Activated naive CD8-positive, alpha-beta T cell treated with anti-CD3 and anti-CD28 coated beads, Interleukin-2, amount 50 U/mL, for 24 hours (primary cell): ENCODE measurements at regions not wholly inside any gene's neighbourhood (a gene's known extent, or its start where the extent isn't known, plus 50 kb on each side); places are given as distances from the start of the nearest gene placed in this dataset.

Experiments used
- ATAC-seq: fragments of 150-1000 bp; cut with Tn5 transposase; one replicate; pipeline ENCODE4 v1.10.0; 2021
- DNase-seq: peaks from one replicate; pipeline ENCODE4 v3.0.0; 2021
- H3K27ac Mint-ChIP-seq: one replicate; pipeline ENCODE4 v1.8.0; 2021; ENCODE audit warnings: mild to moderate bottlenecking, mixed read lengths
- H3K27me3 Mint-ChIP-seq: one replicate; pipeline ENCODE4 v1.8.0; 2021; ENCODE audit warnings: mixed read lengths
- H3K36me3 Mint-ChIP-seq: one replicate; pipeline ENCODE4 v1.8.0; 2021; ENCODE audit warnings: low read depth, mixed read lengths
- H3K4me1 Mint-ChIP-seq: one replicate; pipeline ENCODE4 v1.8.0; 2021; ENCODE audit warnings: mixed read lengths
- H3K4me3 Mint-ChIP-seq: one replicate; pipeline ENCODE4 v1.8.0; 2021; ENCODE audit warnings: mild to moderate bottlenecking, moderate library complexity, mixed read lengths
- H3K9me3 Mint-ChIP-seq: one replicate; pipeline ENCODE4 v1.8.0; 2021; ENCODE audit warnings: mixed read lengths

DNA sequence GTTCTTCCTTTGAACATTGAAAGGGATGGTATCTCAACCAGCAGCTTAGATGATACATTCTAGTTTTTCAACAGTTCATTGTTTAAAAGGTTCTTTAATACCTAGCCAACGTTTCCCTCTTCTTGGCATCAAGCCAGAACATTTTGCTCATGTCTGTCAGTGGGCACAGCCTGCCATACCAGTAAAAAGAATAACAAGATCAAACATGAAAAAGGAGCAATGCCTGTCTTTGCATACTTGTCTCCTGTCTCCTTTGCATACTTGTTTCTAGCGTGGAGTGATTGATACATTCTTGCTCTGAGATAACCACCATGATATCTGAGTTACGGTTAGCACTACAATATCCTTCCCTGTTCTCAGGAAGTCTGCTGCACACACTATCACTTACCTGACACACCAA, 248.6 kb upstream of the DAPK1 start:
- Mint-ChIP-seq H3K27ac (no peak overlapping the region), H3K9me3 (peaks cover 3% of the 10 kb centered on the region)
- ATAC-seq, result no peak

GRCh38 chr9:87250205-87250604, 247.5 kb upstream of the DAPK1 start:
- Mint-ChIP-seq H3K9me3 (peaks cover 3% of the 10 kb centered on the region), H3K4me3 (no peak overlapping the region), H3K27me3 (peaks cover 6% of the 10 kb centered on the region), H3K4me1 (no peaks in the 10 kb centered on the region), H3K27ac (no peak overlapping the region), H3K36me3 (no peaks in the 10 kb centered on the region)
- no peak for DNase-seq
- no peak for ATAC-seq

More for the DNA sequence above, 248.6 kb upstream of the DAPK1 start:
- Mint-ChIP-seq H3K4me1 (no peaks in the 10 kb centered on the region), H3K36me3 (no peaks in the 10 kb centered on the region), H3K27me3 (peaks cover 8% of the 10 kb centered on the region), H3K4me3 (no peak overlapping the region)
- DNase-seq, result no peak

- no peak overlapping the region for H3K4me3 Mint-ChIP-seq
- no peak for DNase-seq
- H3K27ac Mint-ChIP-seq, result no peak overlapping the region
- no peaks in the 10 kb centered on the region for H3K4me1 Mint-ChIP-seq
- no peaks in the 10 kb centered on the region for H3K36me3 Mint-ChIP-seq
- ATAC-seq, result no peak
- no peaks in the 10 kb centered on the region for H3K27me3 Mint-ChIP-seq
- H3K9me3 Mint-ChIP-seq, result no peaks in the 10 kb centered on the region
Measured at GRCh38 chr9:87255431-87256155, 242.1 kb upstream of the DAPK1 start.

- no peak overlapping the region for H3K27ac Mint-ChIP-seq
- H3K9me3 Mint-ChIP-seq, result peaks cover 3% of the 10 kb centered on the region
- no peaks in the 10 kb centered on the region for H3K27me3 Mint-ChIP-seq
- H3K4me3 Mint-ChIP-seq, result no peak overlapping the region
- H3K4me1 Mint-ChIP-seq, result no peaks in the 10 kb centered on the region
- H3K36me3 Mint-ChIP-seq, result no peaks in the 10 kb centered on the region
- DNase-seq, result no peak
- no peak for ATAC-seq
Measured at GRCh38 chr9:87256973-87257372, 240.7 kb upstream of the DAPK1 start.

DNA sequence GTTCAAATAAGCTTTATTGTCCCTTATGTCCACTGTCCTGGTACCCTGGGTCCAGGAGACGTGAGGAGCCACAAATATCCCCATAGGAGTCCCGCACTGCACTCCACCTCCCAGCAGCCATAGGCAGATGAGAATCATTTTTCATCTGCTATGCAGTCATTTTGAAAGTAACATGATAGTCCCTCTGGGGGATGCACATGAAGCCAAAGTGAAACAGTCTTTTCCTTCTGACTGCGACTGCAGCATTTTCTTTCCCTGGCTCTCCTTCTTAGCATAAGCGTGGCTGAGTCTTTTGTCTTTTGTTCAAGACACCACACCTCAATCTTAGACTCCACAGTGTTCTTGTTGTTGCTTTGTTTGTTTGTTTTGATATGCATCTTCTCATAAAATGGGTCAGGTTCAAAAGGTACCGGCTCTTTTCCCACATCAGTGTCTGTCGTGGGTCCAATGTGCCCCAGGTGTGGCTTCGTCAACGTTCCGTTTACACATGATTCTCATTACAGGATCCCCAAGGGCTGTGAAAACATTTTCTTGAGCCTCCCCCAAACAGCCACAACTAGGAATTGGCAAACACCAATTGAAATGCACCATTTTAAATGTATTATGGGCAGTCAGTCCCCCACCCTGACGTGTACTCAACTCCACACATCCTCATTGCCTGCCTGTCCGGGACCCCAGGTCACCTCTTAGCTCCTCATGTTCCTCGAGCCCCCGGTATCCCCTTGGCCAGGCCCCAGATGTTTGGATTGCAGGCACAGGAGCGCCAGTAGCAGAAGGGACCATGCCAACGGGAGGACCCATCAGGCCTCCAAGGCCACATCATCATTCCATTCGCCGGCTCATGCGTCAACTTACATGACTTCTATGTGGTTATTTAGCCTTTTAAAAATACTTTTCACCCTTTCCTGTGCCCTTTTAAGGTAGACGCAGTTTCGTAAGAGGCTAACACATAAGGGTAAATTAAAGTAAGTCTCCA, 237.8 kb upstream of the DAPK1 start:
- Mint-ChIP-seq H3K36me3 (no peaks in the 10 kb centered on the region), H3K4me3 (no peak overlapping the region), H3K27ac (no peak overlapping the region), H3K9me3 (peaks cover 3% of the 10 kb centered on the region), H3K27me3 (no peaks in the 10 kb centered on the region), H3K4me1 (no peaks in the 10 kb centered on the region)
- no peak for DNase-seq
- ATAC-seq, result no peak

- Mint-ChIP-seq H3K27me3 (no peaks in the 10 kb centered on the region), H3K4me1 (no peaks in the 10 kb centered on the region), H3K36me3 (no peaks in the 10 kb centered on the region), H3K9me3 (peaks cover 3% of the 10 kb centered on the region), H3K4me3 (no peak overlapping the region), H3K27ac (no peak overlapping the region)
- ATAC-seq, result no peak
- DNase-seq, result no peak
Measured at GRCh38 chr9:87263291-87263690, 234.4 kb upstream of the DAPK1 start.

- DNase-seq, result no peak
- peaks cover 3% of the 10 kb centered on the region for H3K9me3 Mint-ChIP-seq
- H3K27ac Mint-ChIP-seq, result no peak overlapping the region
- no peaks in the 10 kb centered on the region for H3K36me3 Mint-ChIP-seq
- no peak overlapping the region for H3K4me3 Mint-ChIP-seq
- no peaks in the 10 kb centered on the region for H3K27me3 Mint-ChIP-seq
- peaks cover 2% of the 10 kb centered on the region for H3K4me1 Mint-ChIP-seq
- ATAC-seq, result no peak
Measured at GRCh38 chr9:87266697-87267096, 231.0 kb upstream of the DAPK1 start.

- H3K27me3 Mint-ChIP-seq, result no peaks in the 10 kb centered on the region
- ATAC-seq, result no peak
- H3K4me1 Mint-ChIP-seq, result peaks cover 7% of the 10 kb centered on the region
- H3K36me3 Mint-ChIP-seq, result no peaks in the 10 kb centered on the region
- no peak overlapping the region for H3K4me3 Mint-ChIP-seq
- no peak overlapping the region for H3K27ac Mint-ChIP-seq
- DNase-seq, result no peak
- H3K9me3 Mint-ChIP-seq, result no peaks in the 10 kb centered on the region
Measured at GRCh38 chr9:87267251-87268070, 230.2 kb upstream of the DAPK1 start.

DNA sequence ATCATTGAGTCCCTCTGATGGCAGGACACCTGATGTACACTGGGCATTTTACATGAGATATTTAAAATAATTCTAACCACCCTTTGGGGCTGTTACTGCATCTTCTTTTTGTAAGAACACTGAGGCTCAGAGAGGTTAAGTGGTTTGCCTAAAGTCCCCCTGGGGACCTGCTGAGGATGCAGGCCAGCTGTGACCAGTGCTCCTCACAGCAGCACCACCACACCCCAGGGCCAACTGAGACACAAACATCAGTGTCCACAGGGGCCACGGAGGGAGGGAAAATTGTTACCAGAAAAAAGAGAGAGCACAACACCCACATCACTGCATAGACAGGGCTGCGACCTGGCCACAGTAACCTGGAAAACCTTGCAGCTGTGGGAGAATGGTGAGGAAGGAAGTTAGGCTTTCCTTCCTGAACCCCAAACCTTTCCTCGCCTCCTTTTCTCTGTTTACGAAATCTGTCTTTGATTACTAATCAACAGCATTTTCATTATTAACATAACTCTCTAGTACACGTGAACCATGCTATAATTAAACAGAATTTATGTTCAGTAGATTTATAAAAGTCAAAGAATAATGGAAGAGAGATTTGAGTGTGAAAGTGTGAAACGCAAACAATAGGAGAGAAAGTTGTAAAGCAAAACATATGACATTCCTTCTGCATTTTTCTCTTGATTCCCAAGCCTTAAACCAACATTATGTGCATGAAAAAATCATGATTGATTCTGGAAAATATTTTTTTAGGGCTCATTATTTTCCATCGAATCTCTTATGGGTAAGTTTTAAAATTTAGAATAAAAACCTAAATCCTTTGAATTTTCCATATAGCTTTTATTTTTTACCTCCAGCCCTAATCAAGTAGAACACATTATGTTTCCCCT, 228.1 kb upstream of the DAPK1 start:
- DNase-seq (no peak), ATAC-seq (no peak)
- H3K36me3 Mint-ChIP-seq, result no peaks in the 10 kb centered on the region
- no peaks in the 10 kb centered on the region for H3K9me3 Mint-ChIP-seq
- no peak overlapping the region for H3K27ac Mint-ChIP-seq
- H3K4me1 Mint-ChIP-seq, result peaks cover 7% of the 10 kb centered on the region
- H3K27me3 Mint-ChIP-seq, result no peaks in the 10 kb centered on the region
- H3K4me3 Mint-ChIP-seq, result no peak overlapping the region

DNA sequence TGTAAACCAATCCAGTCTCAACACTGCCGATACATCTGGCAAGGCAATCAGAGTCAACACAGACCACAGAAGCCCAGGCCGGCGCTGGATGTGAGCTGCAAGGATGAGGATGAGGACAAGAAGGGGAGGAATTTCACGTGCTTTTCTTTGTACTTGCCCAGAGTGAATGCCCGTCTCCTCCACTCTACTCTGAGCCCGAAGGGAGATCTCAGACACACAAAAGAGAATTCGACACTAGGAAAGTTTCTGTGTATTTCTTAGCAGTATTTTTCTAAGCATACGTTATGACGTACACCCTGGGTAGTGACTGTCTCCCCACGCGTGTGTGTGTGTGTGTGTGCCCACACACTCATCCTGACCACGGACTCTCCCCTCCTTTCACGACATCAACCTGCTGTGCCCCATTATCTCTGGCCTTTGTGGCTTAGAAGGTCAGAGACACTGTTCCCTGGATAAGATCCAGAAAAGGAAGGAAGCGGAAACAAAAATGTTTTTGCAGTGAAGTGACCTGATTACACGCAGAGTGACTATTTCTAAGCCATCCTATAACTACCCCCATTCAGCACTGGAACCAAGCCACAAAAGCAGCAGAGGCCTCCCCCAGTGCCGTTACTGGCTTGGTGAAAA, 227.3 kb upstream of the DAPK1 start:
- no peak overlapping the region for H3K27ac Mint-ChIP-seq

DNA sequence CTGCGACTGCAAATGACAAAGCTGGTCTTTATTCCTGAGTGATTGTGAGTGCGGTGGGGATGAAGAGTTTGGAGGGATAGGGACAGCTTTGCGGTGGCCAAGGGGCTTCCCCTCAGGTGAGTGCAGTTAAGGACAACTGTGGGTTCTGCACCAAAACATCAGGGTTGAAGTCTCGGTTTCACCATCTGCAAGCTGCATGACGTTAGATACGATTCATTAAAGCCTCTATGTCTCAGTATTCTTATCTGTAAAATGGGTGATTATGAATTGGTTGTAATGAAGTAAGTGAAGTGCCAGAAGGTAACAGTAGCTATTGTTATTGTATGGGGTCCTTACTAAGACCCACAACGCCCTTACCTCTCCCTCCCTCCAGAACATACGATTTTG, 226.8 kb upstream of the DAPK1 start:
- H3K4me3 Mint-ChIP-seq, result no peak overlapping the region
- no peak for DNase-seq
- H3K27ac Mint-ChIP-seq, result no peak overlapping the region
- H3K36me3 Mint-ChIP-seq, result no peaks in the 10 kb centered on the region
- H3K4me1 Mint-ChIP-seq, result peaks cover 13% of the 10 kb centered on the region
- no peaks in the 10 kb centered on the region for H3K9me3 Mint-ChIP-seq
- no peaks in the 10 kb centered on the region for H3K27me3 Mint-ChIP-seq
- ATAC-seq, result no peak

More for the DNA sequence above, 227.3 kb upstream of the DAPK1 start:
- Mint-ChIP-seq H3K27me3 (no peaks in the 10 kb centered on the region), H3K4me3 (no peak overlapping the region), H3K4me1 (peaks cover 9% of the 10 kb centered on the region), H3K9me3 (no peaks in the 10 kb centered on the region), H3K36me3 (no peaks in the 10 kb centered on the region)
- ATAC-seq (no peak), DNase-seq (no peak)

DNA sequence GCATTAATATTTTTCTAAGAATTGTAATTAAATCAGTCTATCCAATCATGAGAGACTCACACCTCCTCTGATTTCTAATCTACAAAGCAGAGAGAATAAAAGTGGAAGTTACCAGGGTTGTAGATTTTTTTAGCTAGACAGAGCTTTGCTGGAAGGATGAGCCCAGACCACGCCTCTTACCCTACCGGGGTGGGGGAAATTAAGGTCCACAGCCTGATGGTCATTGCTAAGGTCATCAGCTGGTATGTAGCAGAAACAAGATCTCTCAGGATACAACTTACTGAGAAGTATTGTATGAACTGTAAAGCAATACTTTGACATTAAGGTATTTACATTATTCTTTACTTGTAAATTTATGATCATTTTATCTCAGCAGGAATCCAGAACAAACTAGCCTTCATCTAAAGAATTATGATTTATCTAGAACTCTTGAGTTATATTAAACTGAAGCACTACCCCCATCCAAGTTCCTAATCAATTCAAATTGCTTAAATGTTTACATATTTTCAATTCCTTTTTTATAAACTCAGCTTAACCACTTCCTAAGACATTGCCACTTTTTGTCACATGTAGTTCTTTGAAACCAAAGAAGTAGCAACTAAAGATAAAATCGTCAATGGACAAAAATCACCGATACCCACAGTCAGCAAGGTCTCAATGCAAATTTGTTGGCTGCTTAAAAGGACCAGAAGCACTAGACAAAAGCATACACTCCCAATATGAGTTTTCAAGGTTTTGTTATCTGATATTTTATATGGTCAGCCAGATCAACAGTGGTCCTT, 225.8 kb upstream of the DAPK1 start:
- H3K4me1 Mint-ChIP-seq, result peaks cover 20% of the 10 kb centered on the region
- H3K27me3 Mint-ChIP-seq, result no peaks in the 10 kb centered on the region
- H3K36me3 Mint-ChIP-seq, result no peaks in the 10 kb centered on the region
- no peaks in the 10 kb centered on the region for H3K9me3 Mint-ChIP-seq
- ATAC-seq (no peak), DNase-seq (no peak)
- H3K27ac Mint-ChIP-seq, result no peak overlapping the region
- no peak overlapping the region for H3K4me3 Mint-ChIP-seq
